ENCODE measurements at regions not wholly inside any gene's neighbourhood (a gene's known extent, or its start where the extent isn't known, plus 50 kb on each side); places are given as distances from the start of the nearest gene placed in this dataset.
"Not testable (repeated sequence)": the region's sequence is repeated elsewhere in the genome, so short reads cannot be mapped to it uniquely, and the experiment has no call there.

DNA sequence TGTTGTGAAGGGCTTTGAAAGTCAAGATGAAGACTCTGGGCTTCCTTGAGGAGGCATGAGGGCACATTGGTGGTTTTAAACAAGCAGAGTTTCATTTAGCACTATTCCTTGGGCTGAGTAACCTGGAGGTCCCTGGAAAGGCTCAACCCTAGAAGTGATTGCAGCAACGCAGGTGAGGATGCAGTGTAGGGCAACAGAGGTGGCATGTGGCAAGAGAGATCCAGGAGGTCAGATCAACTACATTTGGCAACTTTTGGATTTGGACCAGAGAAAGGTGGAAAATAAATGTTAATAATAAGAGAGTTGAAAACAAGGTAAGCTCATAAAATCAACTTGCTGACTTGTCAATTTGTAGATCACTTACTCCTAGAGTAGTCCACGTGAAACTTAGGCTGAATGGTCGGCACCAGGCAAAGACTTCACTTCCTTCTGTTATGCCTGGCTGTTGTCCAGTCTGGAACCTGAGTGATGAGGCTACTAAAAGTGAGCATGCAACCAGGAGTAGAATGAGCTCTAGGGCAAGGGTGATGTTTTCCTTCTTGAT lies 414.6 kb upstream of the ZMIZ1 start:
- DNase-seq (ENCODE audit: low read depth in 4 of 4, low spot score in 1 of 4): no peak

- DNase-seq (ENCODE audit: low read depth in 4 of 4, low spot score in 1 of 4): no peak
Measured at GRCh38 chr10:78655979-78656378, 412.8 kb upstream of the ZMIZ1 start.

- DNase-seq (ENCODE audit: low read depth in 4 of 4, low spot score in 1 of 4): no peak
Measured at GRCh38 chr10:78656417-78657162, 412.2 kb upstream of the ZMIZ1 start.

DNA sequence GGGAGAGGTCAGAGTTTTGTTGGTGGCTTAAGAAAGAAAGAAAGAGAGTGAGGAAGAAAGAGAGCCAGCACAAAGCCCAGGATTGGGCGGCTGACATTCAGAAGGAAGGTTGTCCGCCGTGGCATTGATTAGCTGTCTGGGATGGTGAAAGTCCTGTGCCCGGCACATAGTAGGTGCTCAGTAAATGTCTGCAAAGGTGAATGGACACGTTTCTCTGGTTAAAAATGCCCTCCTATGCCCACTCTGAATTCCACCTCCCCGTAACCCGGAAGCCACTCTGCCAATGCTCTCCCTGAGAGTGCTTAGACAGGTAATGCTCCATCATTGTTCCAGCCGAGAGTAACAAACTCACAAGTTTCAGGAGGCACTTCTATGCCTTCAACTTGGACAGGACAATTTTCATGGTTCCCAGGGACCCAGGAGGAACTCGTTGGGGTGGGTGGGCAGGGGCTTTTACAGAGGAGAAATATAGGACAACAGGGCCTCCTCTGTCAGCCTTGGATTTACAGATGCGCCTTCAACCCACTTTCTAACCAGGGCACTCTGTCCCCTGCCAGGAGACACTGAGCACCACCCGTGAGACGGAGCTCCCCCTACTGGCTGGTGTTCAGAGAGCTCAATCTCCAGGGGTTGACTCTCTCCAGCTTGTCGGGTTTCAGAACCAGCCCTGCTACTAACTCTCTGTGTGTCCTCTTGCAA lies 411.5 kb upstream of the ZMIZ1 start:
- peak; percentile 43 to 55 (median 48) for DNase-seq (ENCODE audit: low read depth in 4 of 4, low spot score in 1 of 4)

- DNase-seq (ENCODE audit: low read depth in 4 of 4, low spot score in 1 of 4): no peak
Measured at GRCh38 chr10:78657862-78658165, 411.0 kb upstream of the ZMIZ1 start.

DNA sequence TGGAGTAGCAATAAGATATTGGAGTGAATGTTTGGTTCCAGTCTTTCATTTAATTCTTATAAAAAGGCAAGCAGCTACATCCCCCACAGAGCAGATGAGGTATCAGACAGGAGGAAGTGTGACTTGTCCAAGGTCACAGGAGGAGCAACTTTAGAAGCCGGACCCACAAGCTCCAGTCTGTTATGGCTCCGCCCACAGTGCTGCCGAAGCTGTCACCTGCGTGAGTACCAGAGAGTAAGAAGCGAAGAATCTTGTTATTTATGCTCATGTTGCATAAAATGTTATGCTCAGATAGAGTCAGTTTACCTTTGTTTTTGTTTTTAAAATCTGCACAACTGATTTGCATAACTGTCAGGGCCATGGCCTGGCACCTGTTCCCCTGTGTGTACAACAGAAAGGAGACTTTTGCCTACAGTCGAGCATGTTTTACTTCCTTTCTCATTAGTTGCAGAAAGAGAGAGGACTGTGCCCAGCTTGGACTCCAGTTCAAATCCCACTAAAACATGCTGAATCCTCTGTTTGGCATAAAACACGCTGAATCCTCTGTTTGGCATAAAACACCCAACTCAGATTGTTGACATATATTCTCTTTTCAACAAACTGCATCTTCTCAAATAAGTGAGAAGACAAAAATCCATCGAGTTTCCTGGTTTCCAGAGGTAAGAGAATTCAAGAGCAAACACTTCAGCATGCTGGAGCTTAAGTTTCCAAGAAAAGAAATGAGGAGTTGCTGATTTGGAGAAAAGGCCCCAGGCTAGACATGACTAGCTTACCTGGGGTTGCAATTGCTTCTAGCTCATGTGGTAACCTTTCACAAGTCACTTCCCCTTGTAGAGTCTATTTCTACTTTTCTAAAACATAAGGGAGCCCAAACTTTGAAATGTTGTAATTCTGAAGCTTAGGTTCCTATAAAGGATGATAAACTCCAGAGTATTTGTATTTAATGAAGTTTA lies 409.8 kb upstream of the ZMIZ1 start:
- no peak for DNase-seq (ENCODE audit: low read depth in 4 of 4, low spot score in 1 of 4)

DNA sequence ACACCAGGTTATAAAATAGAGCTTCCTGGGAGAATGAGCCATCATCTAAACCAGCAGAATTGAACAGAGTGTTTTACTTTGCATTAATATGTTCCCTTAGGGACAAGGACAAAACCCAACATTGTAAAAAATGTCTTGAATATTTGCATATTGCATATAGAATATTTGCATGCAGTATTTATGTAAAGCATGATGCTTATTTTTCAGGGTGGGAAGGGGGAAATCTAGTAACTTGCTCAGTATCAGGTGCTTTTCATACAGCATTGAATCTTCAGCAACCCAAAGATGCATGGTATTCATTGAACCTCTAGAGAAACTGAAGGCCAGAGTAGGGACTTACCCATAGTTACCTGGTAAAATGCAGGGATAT lies 409.2 kb upstream of the ZMIZ1 start:
- no peak for DNase-seq (ENCODE audit: low read depth in 4 of 4, low spot score in 1 of 4)

GRCh38 chr10:78660446-78661106 lies 408.2 kb upstream of the ZMIZ1 start:
- no peak for DNase-seq (ENCODE audit: low read depth in 4 of 4, low spot score in 1 of 4)

DNA sequence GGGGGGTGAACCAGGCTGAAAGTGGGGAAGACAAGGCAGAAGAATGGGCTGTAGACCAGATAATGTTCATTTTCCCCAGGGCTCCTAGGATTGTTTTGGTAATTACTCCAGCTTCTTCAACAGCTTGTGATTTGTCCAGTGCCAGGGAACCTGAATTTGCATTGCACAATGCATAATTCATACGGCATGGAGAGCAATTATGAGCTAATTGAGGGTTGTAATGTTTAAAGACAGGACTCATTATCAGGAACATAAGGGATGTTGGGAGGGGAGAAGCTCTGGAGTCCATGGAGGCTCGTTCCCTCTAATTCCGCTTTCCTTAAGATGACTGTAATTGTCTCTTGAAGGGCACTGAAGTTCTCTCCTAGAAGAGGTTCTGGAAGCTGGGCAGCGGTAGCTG lies 405.0 kb upstream of the ZMIZ1 start:
- no peak for DNase-seq (ENCODE audit: low read depth in 4 of 4, low spot score in 1 of 4)

- no peak for DNase-seq (ENCODE audit: low read depth in 4 of 4, low spot score in 1 of 4)
Measured at GRCh38 chr10:78664929-78665553, 403.7 kb upstream of the ZMIZ1 start.

DNA sequence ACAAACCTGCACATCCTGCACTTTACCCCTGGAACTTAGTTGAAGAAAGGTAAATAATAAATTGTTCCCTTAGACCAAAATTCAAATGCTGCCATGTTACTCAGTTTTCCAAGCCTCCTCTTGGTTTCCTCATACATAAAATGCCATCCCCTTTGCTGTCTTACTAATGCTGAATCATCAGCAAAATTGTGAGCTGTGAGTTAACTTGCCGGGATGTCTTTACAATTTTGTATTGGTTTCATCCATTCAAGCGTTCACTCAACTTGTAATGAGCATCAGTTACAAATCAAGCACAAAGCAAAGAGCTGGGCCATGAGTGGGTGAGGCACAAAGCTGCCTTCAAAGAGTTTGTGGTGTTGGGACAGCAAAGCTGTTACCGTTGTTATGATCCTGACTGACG lies 395.8 kb upstream of the ZMIZ1 start:
- no peak for DNase-seq (ENCODE audit: low read depth in 4 of 4, low spot score in 1 of 4)

GRCh38 chr10:78681141-78681540 lies 387.6 kb upstream of the ZMIZ1 start:
- DNase-seq (ENCODE audit: low read depth in 4 of 4, low spot score in 1 of 4): not testable (repeated sequence)

DNA sequence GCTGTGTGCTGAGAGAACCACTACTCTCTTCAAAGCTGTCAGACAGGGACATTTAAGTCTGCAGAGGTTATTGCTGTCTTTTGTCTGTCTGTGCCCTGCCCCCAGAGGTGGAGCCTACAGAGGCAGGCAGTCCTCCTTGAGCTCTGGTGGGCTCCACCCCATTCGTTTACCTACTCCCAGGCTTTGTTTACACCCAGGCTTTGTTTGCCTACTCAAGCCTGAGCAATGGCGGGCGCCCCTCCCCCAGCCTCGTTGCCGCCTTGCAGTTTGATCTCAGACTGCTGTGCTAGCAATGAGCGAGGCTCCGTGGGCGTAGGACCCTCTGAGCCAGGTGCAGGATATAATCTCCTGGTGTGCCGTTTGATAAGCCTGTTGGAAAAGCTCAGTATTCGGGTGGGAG lies 386.8 kb upstream of the ZMIZ1 start:
- DNase-seq (ENCODE audit: low read depth in 4 of 4, low spot score in 1 of 4): not testable (repeated sequence)

DNA sequence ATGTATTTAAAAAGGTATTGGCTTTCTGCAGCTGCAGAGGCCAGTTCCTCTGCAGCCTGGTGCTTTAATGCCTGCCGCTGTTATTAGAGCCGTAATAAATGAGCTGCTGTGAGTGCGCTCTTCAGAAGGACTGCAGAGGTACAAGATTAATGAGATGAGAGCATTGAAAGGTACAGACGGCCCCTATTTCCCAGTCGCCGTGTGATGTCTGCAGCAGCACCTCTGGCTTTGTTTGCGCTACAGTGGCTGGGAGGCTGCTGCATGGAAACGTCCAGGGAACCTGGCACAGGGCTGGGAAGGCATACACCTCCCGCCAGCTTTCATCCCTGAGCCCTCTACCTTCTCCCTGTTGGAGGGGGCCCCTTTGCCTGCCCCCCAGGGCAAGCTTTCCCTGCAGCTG lies 383.8 kb upstream of the ZMIZ1 start:
- no peak for DNase-seq (ENCODE audit: low read depth in 4 of 4, low spot score in 1 of 4)

GRCh38 chr10:78685466-78686103 lies 383.2 kb upstream of the ZMIZ1 start:
- no peak for DNase-seq (ENCODE audit: low read depth in 4 of 4, low spot score in 1 of 4)

GRCh38 chr10:78686444-78687060 lies 382.2 kb upstream of the ZMIZ1 start:
- DNase-seq (ENCODE audit: low read depth in 4 of 4, low spot score in 1 of 4): no peak

GRCh38 chr10:78687626-78688025 lies 381.1 kb upstream of the ZMIZ1 start:
- no peak for DNase-seq (ENCODE audit: low read depth in 4 of 4, low spot score in 1 of 4)

- no peak for DNase-seq (ENCODE audit: low read depth in 4 of 4, low spot score in 1 of 4)
Measured at GRCh38 chr10:78688230-78688900, 380.4 kb upstream of the ZMIZ1 start.

DNA sequence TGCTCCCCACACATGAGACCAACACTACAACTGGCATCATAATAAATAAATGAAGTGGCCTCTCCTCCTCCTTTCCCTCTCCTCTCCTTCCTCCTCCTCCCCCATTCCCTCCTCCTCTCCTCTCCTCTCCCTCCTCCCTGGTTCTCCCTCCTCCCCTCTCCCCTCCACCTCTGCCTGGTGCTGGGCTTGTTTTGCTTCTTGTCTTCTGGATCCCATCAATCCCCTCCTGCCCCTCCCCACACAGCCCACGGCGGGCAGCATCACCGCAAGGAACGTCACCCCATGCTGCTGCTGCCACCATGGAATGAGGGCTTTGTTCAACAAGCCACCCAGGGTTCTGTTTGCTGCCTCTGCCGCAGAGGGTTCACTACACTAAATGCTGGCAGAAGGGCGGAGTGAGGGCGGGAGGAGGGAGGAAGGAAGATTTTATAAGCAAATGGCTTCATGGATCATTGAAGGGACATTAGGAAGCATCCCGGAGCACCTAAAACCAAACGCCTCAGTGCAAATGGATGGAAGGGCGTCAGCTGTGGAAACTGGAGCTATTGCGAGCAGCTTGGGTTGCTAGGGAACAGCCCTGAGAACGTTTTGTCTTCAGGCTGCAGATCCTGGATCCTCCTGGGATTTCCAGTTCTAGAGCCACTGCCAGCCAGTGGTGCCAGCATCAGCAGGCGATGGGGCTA lies 379.7 kb upstream of the ZMIZ1 start:
- DNase-seq (ENCODE audit: low read depth in 4 of 4, low spot score in 1 of 4): no peak
